Testis (tissue), 2 donors: ENCODE measurements at regions not wholly inside any gene's neighbourhood (a gene's known extent, or its start where the extent isn't known, plus 50 kb on each side); places are given as distances from the start of the nearest gene placed in this dataset.

ENCODE experiments used
- CTCF ChIP-seq, 3 experiments: fragments of 450-650 bp in 2 of 3; fragments of 200-600 bp in 1 of 3; sonication (generic) in 1 of 3; IDR thresholded peaks; one replicate each; pipeline ENCODE4 v1.5.1; 2016 to 2019; ENCODE audit warnings: antibody characterized with exemption in 3 of 3, mild to moderate bottlenecking in 2 of 3, moderate library complexity in 1 of 3
- POLR2A ChIP-seq: fragments of 450-650 bp; IDR thresholded peaks from one replicate; pipeline ENCODE4 v1.6.1; 2017; ENCODE audit warnings: antibody characterized with exemption, mild to moderate bottlenecking, moderate library complexity

GRCh38 chr6:56865081-56865875 is 89.6 kb upstream of the BEND6 start:
- TF ChIP-seq POLR2A, result no peak
- no peak for TF ChIP-seq CTCF (IDR thresholded peaks at IDR 0.05)
